ENCODE measurements at regions not wholly inside any gene's neighbourhood (a gene's known extent, or its start where the extent isn't known, plus 50 kb on each side); places are given as distances from the start of the nearest gene placed in this dataset.

GRCh38 chr2:39570614-39571013 is 95.1 kb upstream of the TMEM178A start:
- Histone ChIP-seq H3K23ac (ENCODE audit: low read length in 2 of 2) (no peak overlapping the region), H2AK5ac (ENCODE audit: low read length, severe bottlenecking) (no peak overlapping the region), H3K9ac (ENCODE audit: low read length) (no peak overlapping the region), H3K18ac (ENCODE audit: low read depth in 1 of 2, low read length in 2 of 2) (peak overlapping the region in 1 of 2 experiments; percentile 14), H3K4me3 (ENCODE audit: insufficient read depth in 1 of 2, low read depth in 1 of 2, low read length in 2 of 2) (no peak overlapping the region), H3K27me3 (ENCODE audit: control insufficient read depth in 1 of 2, insufficient read depth in 1 of 2, low read length in 2 of 2) (no peaks in the 10 kb centered on the region), H2BK120ac (ENCODE audit: low read depth, low read length) (no peak overlapping the region), H3K9me3 (ENCODE audit: control insufficient read depth, low read length) (peaks cover 7% of the 10 kb centered on the region), H3K4me1 (ENCODE audit: control insufficient read depth, insufficient read depth, low read depth, low read length) (peaks cover 13% of the 10 kb centered on the region), H4K91ac (ENCODE audit: low read length) (no peak overlapping the region), H2BK15ac (ENCODE audit: low read depth, poor library complexity, severe bottlenecking) (no peak overlapping the region), H2BK5ac (ENCODE audit: low read depth, low read length, poor library complexity, severe bottlenecking) (no peak overlapping the region), H2BK12ac (ENCODE audit: low read length in 2 of 2) (peak overlapping the region in 1 of 2 experiments; percentile 50), H3K14ac (ENCODE audit: low read length in 2 of 2) (no peak overlapping the region), H2AFZ (ENCODE audit: low read depth, low read length) (no peak overlapping the region), H3K27ac (ENCODE audit: low read length, poor library complexity, severe bottlenecking) (no peak overlapping the region), H4K8ac (ENCODE audit: low read length) (no peak overlapping the region), H3K4me2 (ENCODE audit: low read length, poor library complexity, severe bottlenecking) (no peak overlapping the region), H3K4ac (ENCODE audit: low read depth in 1 of 2, low read length in 2 of 2) (no peak overlapping the region), H3K79me1 (replicated peaks; ENCODE audit: low read length, poor library complexity, severe bottlenecking) (no peaks in the 10 kb centered on the region), H3K36me3 (ENCODE audit: control insufficient read depth in 1 of 2, insufficient read depth in 2 of 2, low read depth in 1 of 2, low read length in 2 of 2) (no peaks in the 10 kb centered on the region)
- no peak for DNase-seq
- no CpG with 5 or more reads among the region's 3 CpGs for WGBS

- 54% methylated on average over 5 of the region's 6 CpGs for WGBS
- no peak overlapping the region for H3K4me2 ChIP-seq (ENCODE audit: low read length, poor library complexity, severe bottlenecking)
These were observed 94.5 kb upstream of the TMEM178A start for GRCh38 chr2:39571111-39571731.

GRCh38 chr2:39573276-39573675 is 92.4 kb upstream of the TMEM178A start:
- Histone ChIP-seq H3K27ac (ENCODE audit: low read length, poor library complexity, severe bottlenecking) (no peak overlapping the region), H2AFZ (ENCODE audit: low read depth, low read length) (no peak overlapping the region), H3K23ac (ENCODE audit: low read length in 2 of 2) (no peak overlapping the region), H2AK5ac (ENCODE audit: low read length, severe bottlenecking) (no peak overlapping the region), H3K18ac (ENCODE audit: low read depth in 1 of 2, low read length in 2 of 2) (no peak overlapping the region), H3K36me3 (ENCODE audit: control insufficient read depth in 1 of 2, insufficient read depth in 2 of 2, low read depth in 1 of 2, low read length in 2 of 2) (no peaks in the 10 kb centered on the region), H3K9me3 (ENCODE audit: control insufficient read depth, low read length) (no peaks in the 10 kb centered on the region), H2BK5ac (ENCODE audit: low read depth, low read length, poor library complexity, severe bottlenecking) (no peak overlapping the region), H3K4me2 (ENCODE audit: low read length, poor library complexity, severe bottlenecking) (no peak overlapping the region), H2BK15ac (ENCODE audit: low read depth, poor library complexity, severe bottlenecking) (no peak overlapping the region), H3K14ac (ENCODE audit: low read length in 2 of 2) (no peak overlapping the region), H3K4ac (ENCODE audit: low read depth in 1 of 2, low read length in 2 of 2) (no peak overlapping the region), H2BK120ac (ENCODE audit: low read depth, low read length) (no peak overlapping the region), H3K4me1 (ENCODE audit: control insufficient read depth, insufficient read depth, low read depth, low read length) (peaks cover 6% of the 10 kb centered on the region), H3K9ac (ENCODE audit: low read length) (no peak overlapping the region), H3K79me1 (replicated peaks; ENCODE audit: low read length, poor library complexity, severe bottlenecking) (no peaks in the 10 kb centered on the region), H3K27me3 (ENCODE audit: control insufficient read depth in 1 of 2, insufficient read depth in 1 of 2, low read length in 2 of 2) (no peaks in the 10 kb centered on the region), H4K8ac (ENCODE audit: low read length) (no peak overlapping the region), H3K4me3 (ENCODE audit: insufficient read depth in 1 of 2, low read depth in 1 of 2, low read length in 2 of 2) (no peak overlapping the region), H2BK12ac (ENCODE audit: low read length in 2 of 2) (no peak overlapping the region), H4K91ac (ENCODE audit: low read length) (no peak overlapping the region)
- WGBS: no CpG with 5 or more reads among the region's 1 CpG
- no peak for DNase-seq

More at GRCh38 chr2:39571111-39571731, 94.5 kb upstream of the TMEM178A start:
- peak overlapping the region; percentile 49 to 90 for H2BK12ac ChIP-seq (ENCODE audit: low read length in 2 of 2)
- no peak overlapping the region for H2BK15ac ChIP-seq (ENCODE audit: low read depth, poor library complexity, severe bottlenecking)
- H3K4ac ChIP-seq (ENCODE audit: low read depth in 1 of 2, low read length in 2 of 2): peak overlapping the region in 1 of 2 experiments; percentile 37
- no peak overlapping the region for H3K9ac ChIP-seq (ENCODE audit: low read length)
- no peaks in the 10 kb centered on the region for H3K27me3 ChIP-seq (ENCODE audit: control insufficient read depth in 1 of 2, insufficient read depth in 1 of 2, low read length in 2 of 2)
- H2BK5ac ChIP-seq (ENCODE audit: low read depth, low read length, poor library complexity, severe bottlenecking): no peak overlapping the region
- peak overlapping the region in 1 of 2 experiments; percentile 20 for H3K14ac ChIP-seq (ENCODE audit: low read length in 2 of 2)
- H3K23ac ChIP-seq (ENCODE audit: low read length in 2 of 2): no peak overlapping the region
- peak overlapping the region; percentile 66 to 87 for H3K18ac ChIP-seq (ENCODE audit: low read depth in 1 of 2, low read length in 2 of 2)
- no peak overlapping the region for H3K4me3 ChIP-seq (ENCODE audit: insufficient read depth in 1 of 2, low read depth in 1 of 2, low read length in 2 of 2)
- H3K79me1 ChIP-seq (replicated peaks; ENCODE audit: low read length, poor library complexity, severe bottlenecking): no peaks in the 10 kb centered on the region
- H4K8ac ChIP-seq (ENCODE audit: low read length): peak overlapping the region; percentile 30
- H2BK120ac ChIP-seq (ENCODE audit: low read depth, low read length): no peak overlapping the region
- H3K4me1 ChIP-seq (ENCODE audit: control insufficient read depth, insufficient read depth, low read depth, low read length): peaks cover 13% of the 10 kb centered on the region
- H2AFZ ChIP-seq (ENCODE audit: low read depth, low read length): peak overlapping the region; percentile 77
- no peak for DNase-seq
- H3K36me3 ChIP-seq (ENCODE audit: control insufficient read depth in 1 of 2, insufficient read depth in 2 of 2, low read depth in 1 of 2, low read length in 2 of 2): no peaks in the 10 kb centered on the region
- H2AK5ac ChIP-seq (ENCODE audit: low read length, severe bottlenecking): peak overlapping the region; percentile 90
- H4K91ac ChIP-seq (ENCODE audit: low read length): no peak overlapping the region
- no peak overlapping the region for H3K27ac ChIP-seq (ENCODE audit: low read length, poor library complexity, severe bottlenecking)
- peaks cover 3% of the 10 kb centered on the region for H3K9me3 ChIP-seq (ENCODE audit: control insufficient read depth, low read length)

DNA sequence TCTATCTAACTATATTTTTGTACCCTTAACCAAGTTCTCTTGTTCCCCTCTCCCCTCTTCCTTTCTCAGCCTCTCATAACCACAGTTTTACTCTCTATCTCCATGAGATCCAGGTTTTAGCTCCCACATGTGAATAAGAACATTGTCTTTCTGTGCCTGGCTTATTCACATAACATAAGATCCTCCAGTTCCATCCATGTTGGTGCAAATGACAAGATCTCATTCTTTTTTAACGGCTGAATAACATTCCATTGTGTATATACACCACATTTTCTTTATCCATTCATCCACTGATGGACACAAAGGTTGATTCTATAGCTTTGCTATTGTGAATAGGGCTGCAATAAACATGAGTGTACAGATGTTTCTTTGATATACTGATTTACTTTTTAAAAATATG is 83.9 kb upstream of the TMEM178A start:
- no peak for DNase-seq
- no CpG with 5 or more reads among the region's 1 CpG for whole genome bisulfite sequencing
- H3K9ac ChIP-seq (ENCODE audit: low read length): no peak overlapping the region
- H3K27me3 ChIP-seq (ENCODE audit: control insufficient read depth in 1 of 2, insufficient read depth in 1 of 2, low read length in 2 of 2): no peaks in the 10 kb centered on the region
- no peak overlapping the region for H3K4ac ChIP-seq (ENCODE audit: low read depth in 1 of 2, low read length in 2 of 2)
- H3K27ac ChIP-seq (ENCODE audit: low read length, poor library complexity, severe bottlenecking): no peak overlapping the region
- no peaks in the 10 kb centered on the region for H3K36me3 ChIP-seq (ENCODE audit: control insufficient read depth in 1 of 2, insufficient read depth in 2 of 2, low read depth in 1 of 2, low read length in 2 of 2)
- H3K4me1 ChIP-seq (ENCODE audit: control insufficient read depth, insufficient read depth, low read depth, low read length): no peaks in the 10 kb centered on the region
- no peak overlapping the region for H3K23ac ChIP-seq (ENCODE audit: low read length in 2 of 2)
- H2BK5ac ChIP-seq (ENCODE audit: low read depth, low read length, poor library complexity, severe bottlenecking): no peak overlapping the region
- peaks cover 3% of the 10 kb centered on the region for H3K9me3 ChIP-seq (ENCODE audit: control insufficient read depth, low read length)
- no peak overlapping the region for H2BK15ac ChIP-seq (ENCODE audit: low read depth, poor library complexity, severe bottlenecking)
- no peak overlapping the region for H2BK120ac ChIP-seq (ENCODE audit: low read depth, low read length)
- H3K4me2 ChIP-seq (ENCODE audit: low read length, poor library complexity, severe bottlenecking): no peak overlapping the region
- H4K8ac ChIP-seq (ENCODE audit: low read length): no peak overlapping the region
- no peak overlapping the region for H2AFZ ChIP-seq (ENCODE audit: low read depth, low read length)
- no peak overlapping the region for H3K18ac ChIP-seq (ENCODE audit: low read depth in 1 of 2, low read length in 2 of 2)
- no peaks in the 10 kb centered on the region for H3K79me1 ChIP-seq (replicated peaks; ENCODE audit: low read length, poor library complexity, severe bottlenecking)
- no peak overlapping the region for H2AK5ac ChIP-seq (ENCODE audit: low read length, severe bottlenecking)
- H4K91ac ChIP-seq (ENCODE audit: low read length): no peak overlapping the region
- no peak overlapping the region for H3K4me3 ChIP-seq (ENCODE audit: insufficient read depth in 1 of 2, low read depth in 1 of 2, low read length in 2 of 2)
- H2BK12ac ChIP-seq (ENCODE audit: low read length in 2 of 2): no peak overlapping the region
- H3K14ac ChIP-seq (ENCODE audit: low read length in 2 of 2): no peak overlapping the region

Measured in mesenchymal stem cell (in vitro differentiated cells and primary cell).